ENCODE measurements at regions not wholly inside any gene's neighbourhood (a gene's known extent, or its start where the extent isn't known, plus 50 kb on each side); places are given as distances from the start of the nearest gene placed in this dataset.

GRCh38 chr17:34825884-34826283 is 135.4 kb downstream of the CCT6B start:
- TF ChIP-seq CTCF (conservative IDR thresholded peaks at IDR 0.05; ENCODE audit: low read depth in 2 of 2) (no peak), EZH2 (IDR thresholded peaks at IDR 0.05; ENCODE audit: low read depth, unreplicated experiment) (no peak), JUNB (IDR thresholded peaks at IDR 0.05; ENCODE audit: unreplicated experiment) (no peak), POLR2AphosphoS5 (IDR thresholded peaks at IDR 0.05; ENCODE audit: low read depth) (no peak), EZH2phosphoT487 (IDR thresholded peaks at IDR 0.05; ENCODE audit: unreplicated experiment) (no peak)
